ENCODE measurements at regions not wholly inside any gene's neighbourhood (a gene's known extent, or its start where the extent isn't known, plus 50 kb on each side); places are given as distances from the start of the nearest gene placed in this dataset.

- TF ChIP-seq MIER2 (CRISPR knock-in tag; IDR thresholded peaks at IDR 0.05) (no peak), ZNF513 (CRISPR knock-in tag; conservative IDR thresholded peaks at IDR 0.05) (no peak), MXD1 (CRISPR knock-in tag; IDR thresholded peaks at IDR 0.05) (no peak)
These were observed 69.3 kb downstream of the CAMK2N1 start (continued) for GRCh38 chr1:20416706-20417105.

- Histone ChIP-seq H3K9me3 (ENCODE audit: low read length) (no peaks in the 10 kb centered on the region), H3K27ac (ENCODE audit: extremely low read length, insufficient read depth, low read length) (no peak overlapping the region), H3K4me3 (replicated peaks in 1 of 3; ENCODE audit: insufficient read depth in 1 of 3, low read depth in 2 of 3, low read length in 3 of 3) (no peak overlapping the region), H3K4me1 (ENCODE audit: insufficient read depth, low read length) (no peaks in the 10 kb centered on the region), H3K4me2 (ENCODE audit: low read depth, low read length) (no peak overlapping the region), H3K36me3 (replicated peaks in 1 of 2; ENCODE audit: control insufficient read depth in 1 of 2, insufficient read depth in 2 of 2, low read length in 2 of 2) (no peaks in the 10 kb centered on the region), H2AFZ (ENCODE audit: low read length) (no peak overlapping the region), H3K27me3 (ENCODE audit: control insufficient read depth in 1 of 2, insufficient read depth in 2 of 2, low read length in 2 of 2) (peaks cover 0 to 29% of the 10 kb centered on the region in 2 experiments; a peak in 1 of 5 replicates), H4K20me1 (ENCODE audit: insufficient read depth, low read length) (no peaks in the 10 kb centered on the region), H3K9ac (ENCODE audit: insufficient read depth, low read depth, low read length) (no peak overlapping the region), H3K79me2 (ENCODE audit: insufficient read depth, low read length) (no peaks in the 10 kb centered on the region)
- ATAC-seq (no peak), FAIRE-seq (no peak), DNase-seq (ENCODE audit: low spot score) (no peak)
- intact Hi-C loops (cut with micrococcal nuclease; ENCODE audit: unreplicated experiment) = no loop called here
- ChIA-PET POLR2A (no interaction called here), CTCF (ENCODE audit: low intra/inter-chr PET ratio, low total read pairs) (no interaction called here)
- TF ChIP-seq ZBTB1 (CRISPR knock-in tag; IDR thresholded peaks at IDR 0.05; ENCODE audit: borderline replicate concordance) (no peak), ATF3 (CRISPR knock-in tag; IDR thresholded peaks at IDR 0.05) (no peak), FOXC1 (CRISPR knock-in tag; IDR thresholded peaks at IDR 0.05; ENCODE audit: borderline replicate concordance) (no peak), CEBPB (IDR thresholded peaks at IDR 0.05; ENCODE audit: borderline replicate concordance, low read depth, low read length) (no peak), SMARCC2 (IDR thresholded peaks at IDR 0.05) (no peak), NKX3-1 (CRISPR knock-in tag; IDR thresholded peaks at IDR 0.05) (no peak), FOXP4 (CRISPR knock-in tag; IDR thresholded peaks at IDR 0.05) (no peak), ZNF564 (CRISPR knock-in tag; IDR thresholded peaks at IDR 0.05) (no peak), ZNF839 (CRISPR knock-in tag; IDR thresholded peaks at IDR 0.05; ENCODE audit: borderline replicate concordance) (no peak), SMAD9 (CRISPR knock-in tag; IDR thresholded peaks at IDR 0.05) (no peak), E2F5 (CRISPR knock-in tag; conservative IDR thresholded peaks at IDR 0.05) (no peak), ZSCAN30 (CRISPR knock-in tag; IDR thresholded peaks at IDR 0.05) (no peak), ZBTB33 (CRISPR knock-in tag; IDR thresholded peaks at IDR 0.05) (no peak)
- no TSS peak for BruUV-seq (replicated peaks)
- in situ Hi-C loops (cut with HindIII; ENCODE audit: extremely low pct_ligation_motif_present, low pct_unique_long_range_greater_than_20kb) = no loop called here
- WGBS (ENCODE audit: low lambda C conversion rate) = 27% methylated on average over 3 of the region's 3 CpGs
These were observed 72.3 kb downstream of the CAMK2N1 start for GRCh38 chr1:20413776-20414140.

Measured in HepG2 (cell line).